GM11168 (cell line): ENCODE measurements at regions not wholly inside any gene's neighbourhood (a gene's known extent, or its start where the extent isn't known, plus 50 kb on each side); places are given as distances from the start of the nearest gene placed in this dataset.
"Not testable (repeated sequence)": the region's sequence is repeated elsewhere in the genome, so short reads cannot be mapped to it uniquely, and the experiment has no call there.

Source experiments
- in situ Hi-C: fragments of 300-500 bp; cut with MboI; formaldehyde crosslinking; loops from one replicate; pipeline ENCODE4 v1.12.0; 2022; ENCODE audit warnings: low sequenced_read_pairs; ENCODE audit not compliant: unreplicated experiment

DNA sequence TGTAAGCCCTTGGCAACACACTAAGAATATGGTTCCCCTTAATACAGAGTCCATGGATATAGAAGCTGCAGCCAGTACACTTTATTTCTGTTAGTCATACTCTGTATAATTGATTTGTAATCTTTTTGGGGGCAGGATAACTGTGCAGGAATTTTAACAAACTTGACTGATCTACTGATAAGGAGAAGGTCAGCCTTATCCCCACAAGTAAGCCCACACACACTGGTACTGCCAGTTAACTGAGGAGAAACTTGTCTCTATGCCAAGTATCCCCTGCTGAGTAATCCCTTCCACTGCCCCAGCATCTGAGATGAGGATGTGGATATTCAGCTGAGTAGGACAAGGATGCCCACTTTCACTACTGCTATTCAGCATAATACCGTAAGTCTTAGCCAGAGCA is 154.9 kb upstream of the CXXC4 start:
- in situ Hi-C loops, result no loop called here

DNA sequence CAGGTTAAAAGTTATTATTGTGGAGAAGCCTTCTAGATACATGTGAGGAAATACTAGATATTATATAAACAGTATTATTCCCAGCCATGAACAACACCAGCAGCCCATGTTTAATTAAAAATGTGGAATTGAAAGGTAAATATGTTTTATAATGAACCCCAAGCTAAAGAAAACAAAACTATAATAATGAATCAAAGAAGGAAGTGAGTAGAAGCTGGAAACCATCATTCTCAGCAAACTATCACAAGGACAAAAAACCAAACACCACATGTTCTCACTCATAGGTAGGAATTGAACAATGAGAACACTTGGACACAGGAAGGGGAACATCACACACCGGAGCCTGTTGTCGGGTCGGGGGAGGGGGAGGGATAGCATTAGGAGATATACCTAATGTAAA is 167.6 kb upstream of the CXXC4 start:
- in situ Hi-C loops, result not testable (repeated sequence)

DNA sequence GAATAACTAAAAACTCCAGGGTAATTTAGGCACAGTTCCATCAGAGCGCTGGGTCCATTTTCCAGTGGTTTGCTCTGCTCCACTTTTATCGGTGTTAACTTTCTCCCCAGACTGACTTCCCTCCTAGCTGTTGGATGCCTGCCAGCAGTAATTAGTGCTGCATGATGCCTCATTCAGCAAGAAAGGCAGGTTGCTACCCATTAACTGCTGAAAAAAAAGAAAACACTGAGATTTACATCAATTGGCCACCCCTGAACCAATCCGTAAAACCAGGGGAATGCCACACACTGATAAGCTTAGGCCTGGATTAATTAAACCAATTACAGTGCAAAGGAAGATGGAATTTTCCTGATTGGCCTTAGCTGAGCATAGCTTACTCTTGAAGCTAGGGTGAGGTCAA is 182.4 kb upstream of the CXXC4 start:
- in situ Hi-C loops, result no loop called here

DNA sequence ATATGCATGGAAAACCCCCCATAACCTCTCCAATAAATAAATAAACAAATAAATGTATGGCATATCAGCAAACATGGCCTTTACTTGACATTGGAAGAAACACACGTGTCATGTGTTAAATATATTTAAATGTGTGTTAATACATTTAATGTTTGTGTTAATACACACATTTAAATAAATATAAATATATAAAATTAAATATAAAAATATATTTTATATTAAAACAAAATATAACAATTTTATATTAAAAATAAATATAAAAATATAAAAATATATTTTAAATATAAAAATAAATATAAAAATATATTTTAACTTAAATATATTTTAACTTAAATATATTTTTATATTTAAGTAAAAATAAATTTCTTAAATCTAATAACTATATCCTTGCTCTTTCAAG is 187.6 kb upstream of the CXXC4 start:
- in situ Hi-C loops, result no loop called here

DNA sequence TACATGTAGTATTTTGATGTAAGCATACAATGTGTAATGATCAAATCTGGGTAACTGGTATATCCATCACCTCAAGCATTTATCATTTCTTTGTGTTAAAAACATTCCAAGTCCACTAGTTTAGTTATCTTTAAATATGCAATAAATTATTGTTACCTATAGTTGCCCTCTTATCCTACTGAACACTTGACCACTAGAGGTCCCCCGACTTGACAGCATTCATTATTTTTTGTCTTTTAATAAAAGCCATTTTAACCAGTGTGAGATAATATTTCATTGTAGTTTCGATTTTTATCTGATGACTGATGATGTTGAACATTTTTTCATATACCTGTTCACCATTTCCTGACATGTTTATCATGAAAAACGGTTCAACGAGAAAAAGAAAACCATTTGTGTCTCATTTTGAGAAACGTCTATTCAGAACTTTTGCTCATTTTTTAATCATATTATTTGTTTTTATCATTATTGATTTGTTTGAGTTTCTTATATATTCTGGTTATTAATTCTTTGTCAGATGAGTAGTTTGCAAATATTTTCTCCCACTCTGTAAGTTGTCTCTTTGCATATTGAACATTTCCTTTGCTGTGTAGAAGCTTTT is 199.0 kb upstream of the CXXC4 start:
- in situ Hi-C loops, result no loop called here

DNA sequence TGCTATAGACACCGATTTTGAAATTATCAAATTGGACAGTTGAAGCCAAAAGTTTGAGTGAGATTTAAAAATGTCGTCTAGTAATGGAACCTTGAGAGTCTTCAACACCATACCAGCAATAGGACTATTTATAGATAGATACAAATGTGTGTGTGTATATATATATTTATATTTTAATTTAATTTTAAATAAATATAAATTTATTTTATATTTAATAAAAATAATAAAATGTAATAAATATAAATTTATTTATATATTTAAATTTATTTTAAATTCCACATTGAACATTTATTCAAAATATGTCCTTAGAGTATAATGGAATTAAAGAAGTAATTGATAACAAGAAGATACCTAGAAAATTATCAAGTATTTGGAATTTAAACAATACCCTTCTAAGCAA is 221.9 kb upstream of the CXXC4 start:
- in situ Hi-C loops, result no loop called here

DNA sequence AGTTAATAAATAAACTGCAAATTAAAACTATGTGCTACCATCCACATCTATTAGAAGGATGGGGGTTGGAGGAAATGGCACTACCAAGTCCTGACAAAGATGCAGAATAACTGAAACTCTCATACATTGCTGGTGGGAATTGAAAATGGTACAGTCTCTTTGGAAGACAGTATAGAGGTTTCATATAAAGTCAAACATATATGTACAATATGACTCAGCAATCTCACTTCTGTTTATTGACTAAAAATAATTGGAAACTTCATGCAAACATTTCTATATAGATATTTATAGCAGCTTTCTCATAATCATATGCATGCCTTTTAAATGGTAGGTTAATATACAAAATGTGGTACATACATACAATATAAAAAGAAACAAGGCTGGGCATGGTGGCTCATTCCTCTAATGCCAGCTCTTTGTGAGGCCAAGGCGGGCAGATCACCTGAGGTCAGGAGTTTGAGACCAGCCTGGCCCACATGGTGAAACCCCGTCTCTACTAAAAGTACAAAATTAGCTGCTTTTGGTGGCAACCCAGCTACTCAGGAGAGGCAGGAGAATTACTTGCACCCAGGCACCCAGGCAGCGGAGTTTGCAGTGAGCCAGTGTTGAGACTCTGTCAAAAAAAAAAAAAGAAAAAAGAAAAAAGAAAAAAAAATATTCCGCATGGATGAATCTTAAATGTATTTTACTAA is 225.0 kb upstream of the CXXC4 start:
- in situ Hi-C loops, result no loop called here

DNA sequence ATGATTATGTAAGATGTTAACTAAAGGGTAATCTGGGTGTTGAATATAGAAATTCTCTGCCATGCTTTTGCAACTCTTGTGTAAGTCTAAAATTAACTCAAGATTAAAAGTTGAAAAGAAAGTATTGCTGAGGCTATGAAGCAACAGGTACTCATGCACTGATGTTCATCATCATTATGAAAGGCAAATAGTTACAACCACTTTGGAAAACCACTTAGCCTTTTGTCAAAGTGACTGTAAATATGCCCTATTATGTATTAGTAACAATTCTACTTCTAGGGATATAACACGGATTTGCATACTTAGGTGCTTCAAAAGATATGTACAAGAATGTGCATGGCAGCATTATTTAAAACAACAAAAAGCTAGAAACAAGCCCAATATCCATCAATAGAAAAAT is 227.8 kb upstream of the CXXC4 start:
- in situ Hi-C loops, result no loop called here

DNA sequence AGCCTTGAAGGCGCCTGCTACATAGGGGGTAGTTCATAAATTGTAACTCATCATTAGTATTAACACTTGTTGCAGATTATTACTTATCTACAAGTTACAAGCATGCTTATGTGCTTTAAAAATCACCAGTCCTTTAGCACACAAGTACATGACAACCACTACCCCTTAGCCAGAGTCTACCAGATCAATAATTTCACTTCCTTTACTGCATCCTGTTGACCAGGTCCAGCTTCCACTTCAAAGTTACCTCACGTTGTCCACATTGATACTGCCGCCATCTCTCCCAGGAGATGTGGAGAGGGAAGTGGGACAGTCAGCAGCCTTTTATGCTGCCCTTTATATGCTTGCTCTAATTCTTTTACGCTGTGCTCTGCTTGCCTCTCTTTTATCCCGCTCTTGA is 231.3 kb upstream of the CXXC4 start:
- in situ Hi-C loops, result no loop called here

DNA sequence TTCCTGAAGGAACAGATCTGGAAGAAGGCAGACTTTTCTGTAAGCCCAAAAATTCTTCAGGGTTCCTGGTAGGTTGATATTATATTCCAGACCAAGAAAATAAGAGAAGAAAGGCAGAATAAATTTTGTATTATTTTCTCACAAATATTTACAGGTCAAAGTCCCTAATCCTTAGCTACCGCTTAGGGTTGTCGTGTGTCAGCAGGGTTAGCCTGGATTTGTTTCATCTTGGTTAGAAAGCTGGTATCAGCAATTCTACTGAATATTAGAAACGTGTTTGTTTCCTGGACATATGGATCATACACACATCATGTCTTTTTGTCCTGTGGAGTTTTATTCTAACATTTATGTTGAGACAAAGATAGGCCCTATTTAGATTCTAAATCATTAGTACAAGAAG is 232.9 kb upstream of the CXXC4 start:
- in situ Hi-C loops, result no loop called here

DNA sequence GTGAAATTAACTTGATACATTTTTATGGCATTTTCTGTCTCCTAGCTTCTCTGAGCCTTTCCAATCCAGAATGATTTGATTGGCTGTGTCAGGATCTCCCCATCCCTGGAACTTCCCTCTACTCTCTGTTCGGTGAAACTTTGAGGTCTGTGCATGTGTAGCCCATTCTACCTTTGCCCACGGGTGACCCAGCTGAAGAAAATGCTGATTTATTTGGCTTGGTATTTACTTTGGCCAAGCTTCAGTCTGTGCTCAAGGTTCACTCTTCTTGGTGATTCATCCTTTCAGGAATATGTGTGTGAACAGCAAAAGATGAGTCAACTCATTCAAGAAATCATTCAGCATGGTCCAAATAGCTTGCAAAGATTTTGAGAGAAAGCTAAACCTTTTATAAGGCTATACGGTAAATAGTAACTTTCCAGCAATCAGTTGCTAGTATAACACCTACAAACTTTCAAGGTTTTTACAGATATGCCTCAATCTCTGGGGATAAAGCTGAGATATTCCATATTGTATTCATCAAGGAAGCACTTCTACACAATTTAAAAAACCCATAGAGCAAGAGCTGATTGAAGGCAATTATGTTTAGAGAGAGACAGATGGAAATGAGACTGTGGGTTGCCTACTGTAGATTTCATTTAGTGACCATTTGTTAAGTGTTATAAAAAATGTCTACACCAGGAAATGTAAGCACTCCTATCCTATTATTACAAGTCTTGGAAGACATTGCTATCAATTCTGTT is 233.9 kb upstream of the CXXC4 start:
- in situ Hi-C loops, result no loop called here

DNA sequence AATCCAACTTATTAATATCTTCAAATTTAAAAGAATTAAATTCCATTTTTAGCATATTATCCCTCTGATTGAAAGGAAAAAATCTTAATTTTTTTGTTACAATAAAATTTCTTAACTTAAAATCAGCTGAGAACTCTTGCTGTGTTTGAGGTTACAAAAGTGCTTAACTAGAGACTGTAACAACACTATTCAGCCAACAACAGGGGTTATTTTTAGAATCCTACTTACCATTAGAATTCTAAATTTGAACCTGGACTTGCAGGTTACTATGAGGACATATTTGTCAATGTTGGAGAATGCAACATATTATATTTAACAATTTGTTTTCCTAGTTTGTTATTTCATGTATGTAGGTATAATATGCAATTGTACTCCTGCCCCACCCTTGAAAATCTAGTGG is 238.1 kb upstream of the CXXC4 start:
- in situ Hi-C loops, result no loop called here

DNA sequence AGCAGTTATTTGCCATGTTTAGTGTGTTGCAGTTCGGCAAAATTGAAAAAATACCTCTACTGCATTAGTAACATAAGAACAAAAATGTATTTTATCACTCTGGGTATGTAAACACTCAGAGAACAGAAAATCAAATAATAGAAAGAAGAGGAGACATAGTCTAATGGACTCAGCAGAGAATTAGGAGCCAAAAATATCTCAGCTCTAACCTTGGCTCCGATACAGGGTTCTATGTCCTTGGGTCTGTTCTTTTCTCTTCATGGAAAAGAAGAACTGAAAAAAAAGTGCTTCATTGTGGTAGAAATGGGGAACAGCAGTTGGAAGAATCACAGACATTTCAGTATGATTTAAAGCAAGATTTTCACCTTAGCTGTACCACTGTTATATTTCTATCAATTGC is 240.5 kb upstream of the CXXC4 start:
- in situ Hi-C loops, result no loop called here

DNA sequence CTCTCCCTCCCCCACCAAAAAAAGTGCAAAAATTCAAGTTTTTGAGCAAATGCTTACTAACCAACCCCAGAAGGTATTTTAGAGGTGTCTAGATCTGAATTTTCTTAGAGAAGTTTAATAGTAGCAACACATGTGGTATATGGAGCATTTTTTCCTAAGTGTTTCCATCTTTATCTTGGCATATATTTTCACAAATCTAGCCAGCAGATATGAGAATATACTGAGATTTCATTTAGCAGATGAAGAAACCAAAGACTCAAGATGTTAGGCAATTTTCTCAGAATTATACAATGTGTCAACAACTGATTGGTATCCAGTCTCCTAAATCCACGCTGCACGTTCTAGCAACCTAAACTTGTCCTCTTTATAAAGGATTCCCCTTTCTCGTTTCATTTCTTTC is 245.5 kb upstream of the CXXC4 start:
- in situ Hi-C loops, result no loop called here

DNA sequence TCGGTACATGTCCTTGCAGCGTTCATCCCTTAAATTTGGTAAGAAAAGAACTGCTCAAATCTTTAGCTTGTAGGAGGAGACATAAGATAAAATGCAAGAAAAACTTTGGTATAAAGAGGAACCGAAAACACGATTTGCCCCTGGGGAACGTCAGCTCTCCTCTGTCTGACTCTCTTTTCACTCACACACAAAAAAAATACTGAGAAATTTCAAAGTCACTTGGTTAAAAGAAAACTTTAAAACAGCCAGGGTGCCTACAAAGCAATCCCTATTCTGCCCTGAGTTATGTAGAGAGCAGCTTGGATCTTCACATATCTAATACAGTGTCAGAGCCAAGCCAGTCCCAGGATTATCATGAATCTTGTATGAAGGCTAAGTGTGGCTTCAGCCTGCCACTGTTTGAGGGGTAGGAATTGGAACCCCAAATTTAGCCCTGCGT is 248.5 kb upstream of the CXXC4 start:
- in situ Hi-C loops, result no loop called here

DNA sequence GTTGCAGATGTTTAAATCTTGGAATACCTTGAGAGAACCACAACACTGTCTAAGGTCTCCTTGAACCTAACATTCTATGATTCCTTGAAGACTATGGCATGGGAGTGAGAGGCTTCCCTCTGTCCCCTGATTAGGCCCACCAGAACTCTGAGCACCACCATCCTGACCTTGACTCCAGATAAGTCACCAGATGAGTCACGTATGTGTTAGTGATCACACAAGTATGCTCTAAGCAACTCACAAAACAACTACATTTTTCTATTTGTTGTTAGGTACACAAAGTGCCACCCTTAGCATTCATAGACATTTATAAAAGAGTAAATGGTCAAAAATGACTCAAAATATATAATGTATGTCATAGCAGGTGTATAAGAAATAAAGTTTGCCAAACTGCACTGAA is 252.9 kb upstream of the CXXC4 start:
- in situ Hi-C loops, result no loop called here

DNA sequence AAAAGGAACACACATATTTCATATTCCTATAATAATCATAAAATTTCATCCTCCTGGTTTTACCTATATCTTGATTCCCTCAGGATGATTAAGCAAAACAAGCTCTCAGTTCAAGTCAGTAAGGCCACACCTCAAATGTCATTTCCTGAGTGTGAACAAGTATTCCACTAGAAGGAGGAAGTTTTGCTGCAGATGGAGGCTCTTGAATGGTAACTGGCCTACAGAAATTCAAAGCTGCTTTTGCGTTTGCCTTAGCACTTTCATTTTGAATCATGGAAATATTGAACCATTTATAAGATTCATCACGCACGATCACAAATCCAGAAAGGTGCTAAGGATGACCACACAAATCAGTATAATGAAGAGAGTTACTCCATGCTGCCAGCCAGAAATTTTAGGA is 254.4 kb upstream of the CXXC4 start:
- in situ Hi-C loops, result no loop called here

DNA sequence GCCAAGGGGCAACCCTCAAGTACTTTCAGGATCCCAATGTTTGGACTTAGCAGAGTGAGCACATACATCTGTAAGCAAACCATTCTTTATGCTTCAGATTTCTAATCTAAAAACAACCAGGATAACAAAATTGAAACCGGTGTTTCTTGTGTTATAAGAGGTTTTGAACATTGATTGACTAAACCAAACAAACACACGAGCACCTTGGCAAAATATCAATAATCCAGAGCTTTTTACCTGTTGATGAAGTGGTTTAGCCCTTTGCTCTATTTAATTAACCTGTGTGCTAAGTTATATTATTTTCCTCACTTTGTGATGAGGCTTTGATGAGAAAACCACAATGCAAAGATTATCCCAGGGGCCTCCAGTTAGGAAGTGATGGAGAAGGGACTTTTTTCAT is 255.3 kb upstream of the CXXC4 start:
- in situ Hi-C loops, result no loop called here

DNA sequence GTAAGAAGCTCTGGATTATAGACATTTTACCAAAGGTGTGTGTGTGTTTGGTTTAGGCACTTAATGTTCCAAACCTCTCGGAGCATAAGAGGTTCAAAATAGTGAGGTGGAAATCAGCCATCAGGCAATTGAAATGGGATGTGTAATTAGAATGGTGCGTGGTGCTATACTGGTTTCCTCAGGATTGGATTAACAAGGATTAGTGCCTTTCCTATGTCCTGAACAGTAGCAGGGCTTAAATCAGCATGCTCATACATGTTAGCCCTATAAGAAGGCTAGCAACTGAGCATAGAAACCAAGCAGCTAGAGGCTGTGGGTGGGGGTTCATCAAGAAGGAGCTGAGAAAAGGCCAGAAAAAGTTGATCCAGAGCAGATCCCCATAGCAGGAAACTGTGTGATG is 256.8 kb upstream of the CXXC4 start:
- in situ Hi-C loops, result no loop called here

DNA sequence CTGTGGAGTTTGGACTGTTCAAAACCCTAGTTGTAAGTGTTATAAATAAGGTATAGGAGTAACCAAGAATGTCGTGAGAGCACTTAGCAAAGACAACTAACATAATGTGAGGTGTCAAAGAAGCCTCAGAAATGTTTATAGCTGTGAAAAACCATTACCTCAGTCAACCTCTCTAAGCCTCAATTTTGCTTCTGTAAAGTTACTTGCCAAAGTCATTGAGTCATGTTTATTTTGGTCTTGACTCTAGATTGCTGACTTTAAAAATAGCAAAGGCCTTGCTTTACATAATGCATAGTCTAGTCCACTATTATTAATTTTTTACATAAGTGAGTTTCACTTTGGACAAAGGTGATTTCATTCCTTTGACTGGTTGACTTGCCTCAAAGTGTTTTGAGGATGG is 257.6 kb upstream of the CXXC4 start:
- in situ Hi-C loops, result no loop called here

DNA sequence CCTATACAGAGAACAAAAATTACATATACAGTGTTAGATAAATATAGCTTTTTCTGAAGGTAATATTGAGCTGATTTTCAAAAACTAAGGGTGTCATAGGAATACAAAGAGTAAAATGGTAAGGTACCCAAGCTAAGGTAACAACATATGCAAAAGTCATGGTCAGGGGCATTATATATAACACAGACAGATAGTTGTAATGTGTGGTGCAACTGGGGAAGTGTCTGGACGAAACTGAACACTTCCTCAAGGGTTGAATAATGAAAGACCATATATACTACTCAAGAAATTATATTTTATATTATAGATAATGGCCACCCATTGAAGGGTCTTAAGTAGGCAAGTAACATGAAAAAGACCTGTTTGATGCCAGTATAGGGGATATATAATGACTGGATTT is 262.1 kb upstream of the CXXC4 start:
- in situ Hi-C loops, result no loop called here

DNA sequence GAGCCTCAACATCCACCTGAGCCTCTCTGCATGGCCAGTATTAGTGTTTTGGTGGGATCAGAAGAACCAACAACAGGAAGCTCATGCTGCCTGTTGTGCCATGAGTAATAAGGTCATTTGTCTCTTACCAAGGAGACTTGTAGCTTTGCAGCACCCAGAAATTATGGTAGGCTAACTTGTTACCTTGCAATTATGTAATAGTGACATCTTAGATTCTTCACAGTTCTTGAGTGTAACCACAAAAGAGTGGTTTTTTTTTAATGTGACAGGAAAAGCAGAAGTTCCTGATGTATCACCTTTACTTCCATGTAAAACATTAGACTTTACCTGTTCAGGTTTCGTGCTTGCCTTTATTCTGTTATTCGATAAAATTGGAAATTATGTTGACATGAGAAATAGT is 263.9 kb upstream of the CXXC4 start:
- in situ Hi-C loops, result no loop called here
